Activated B cell treated with CpG ODN at 0.5 μM for 24 hours (primary cell): ENCODE measurements at regions not wholly inside any gene's neighbourhood (a gene's known extent, or its start where the extent isn't known, plus 50 kb on each side); places are given as distances from the start of the nearest gene placed in this dataset.

Experiments used
- ATAC-seq: fragments of 200-7000 bp; cut with Tn5 transposase; one replicate; pipeline ENCODE4 v1.10.0; 2021; ENCODE audit warnings: low read depth, mild to moderate bottlenecking, moderate library complexity
- CTCF ChIA-PET: fragments of 350-600 bp; sonication (Branson Sonifier 250); formaldehyde crosslinking; loops from one replicate; lab custom pipeline; 2021; ENCODE audit warnings: antibody characterized with exemption; lab: Charles Lee
- POLR2A ChIA-PET: fragments of 350-600 bp; sonication (Branson Sonifier 250); formaldehyde crosslinking; loops from one replicate; lab custom pipeline; 2021; ENCODE audit warnings: antibody characterized with exemption; lab: Charles Lee
- DNase-seq: peaks from one replicate; pipeline ENCODE4 v3.0.0; 2022
- H3K27ac Mint-ChIP-seq: one replicate; pipeline ENCODE4 v1.8.0; 2020; ENCODE audit warnings: mixed read lengths
- H3K27me3 Mint-ChIP-seq: one replicate; pipeline ENCODE4 v1.8.0; 2021; ENCODE audit warnings: mixed read lengths
- H3K36me3 Mint-ChIP-seq: one replicate; pipeline ENCODE4 v1.8.0; 2021; ENCODE audit warnings: low read depth, mixed read lengths
- H3K4me1 Mint-ChIP-seq: one replicate; pipeline ENCODE4 v1.8.0; 2021; ENCODE audit warnings: mixed read lengths
- H3K4me3 Mint-ChIP-seq: one replicate; pipeline ENCODE4 v1.8.0; 2020; ENCODE audit warnings: mild to moderate bottlenecking, mixed read lengths
- H3K9me3 Mint-ChIP-seq: one replicate; pipeline ENCODE4 v1.8.0; 2020; ENCODE audit warnings: mixed read lengths
- intact Hi-C: fragments of 100-400 bp; cut with micrococcal nuclease; formaldehyde crosslinking; loops from one replicate; pipeline ENCODE4 v1.15.1; 2024
- TF ChIP-seq, protein P1 (sequence below): fragments of 200-600 bp; IDR thresholded peaks from one replicate; pipeline ENCODE4 v1.8.0; 2022; ENCODE audit warnings: antibody characterized with exemption, mild to moderate bottlenecking

DNA sequence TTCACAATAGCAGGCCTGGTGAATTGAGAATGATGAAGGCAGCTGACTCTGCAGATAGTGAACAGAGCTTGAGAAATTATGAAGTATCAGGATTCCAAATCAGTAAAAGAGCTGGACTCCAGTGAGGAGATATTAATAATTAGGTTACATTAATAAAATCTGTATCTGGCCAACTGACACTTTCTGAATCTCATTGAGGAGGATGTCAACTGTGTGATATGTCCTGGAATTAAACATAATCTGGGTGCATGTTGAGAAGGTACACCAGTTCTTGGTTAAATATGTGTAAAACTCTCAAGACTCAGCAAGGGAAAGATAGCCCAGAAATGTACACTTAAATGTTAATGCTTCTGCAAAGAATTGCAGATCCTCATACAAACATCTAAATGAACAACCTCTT is 177.8 kb upstream of the SFRP2 start:
- CTCF ChIA-PET = no interaction called here

DNA sequence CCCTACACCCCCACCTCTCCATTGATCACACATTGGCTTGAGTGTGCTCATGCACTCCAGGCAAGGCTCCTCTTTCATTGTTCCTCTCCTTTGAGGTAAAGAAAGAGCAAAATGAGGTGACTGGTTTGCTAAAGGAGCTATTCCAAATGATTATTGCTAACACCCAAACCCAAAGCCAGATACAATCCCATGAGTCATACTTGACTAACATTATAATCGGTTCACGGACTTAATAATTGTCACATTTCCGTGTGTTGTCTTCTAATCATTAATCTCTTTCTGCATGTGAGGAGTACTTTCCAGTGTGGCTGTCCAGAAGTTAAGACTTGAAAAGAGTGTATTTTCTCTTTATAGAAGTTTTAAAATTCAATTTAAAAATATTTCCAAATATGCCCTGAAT is 174.3 kb upstream of the SFRP2 start:
- H3K27ac Mint-ChIP-seq = no peak overlapping the region
- intact Hi-C loops = no loop called here
- TF ChIP-seq, protein P1, sequence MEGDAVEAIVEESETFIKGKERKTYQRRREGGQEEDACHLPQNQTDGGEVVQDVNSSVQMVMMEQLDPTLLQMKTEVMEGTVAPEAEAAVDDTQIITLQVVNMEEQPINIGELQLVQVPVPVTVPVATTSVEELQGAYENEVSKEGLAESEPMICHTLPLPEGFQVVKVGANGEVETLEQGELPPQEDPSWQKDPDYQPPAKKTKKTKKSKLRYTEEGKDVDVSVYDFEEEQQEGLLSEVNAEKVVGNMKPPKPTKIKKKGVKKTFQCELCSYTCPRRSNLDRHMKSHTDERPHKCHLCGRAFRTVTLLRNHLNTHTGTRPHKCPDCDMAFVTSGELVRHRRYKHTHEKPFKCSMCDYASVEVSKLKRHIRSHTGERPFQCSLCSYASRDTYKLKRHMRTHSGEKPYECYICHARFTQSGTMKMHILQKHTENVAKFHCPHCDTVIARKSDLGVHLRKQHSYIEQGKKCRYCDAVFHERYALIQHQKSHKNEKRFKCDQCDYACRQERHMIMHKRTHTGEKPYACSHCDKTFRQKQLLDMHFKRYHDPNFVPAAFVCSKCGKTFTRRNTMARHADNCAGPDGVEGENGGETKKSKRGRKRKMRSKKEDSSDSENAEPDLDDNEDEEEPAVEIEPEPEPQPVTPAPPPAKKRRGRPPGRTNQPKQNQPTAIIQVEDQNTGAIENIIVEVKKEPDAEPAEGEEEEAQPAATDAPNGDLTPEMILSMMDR = no peak
- no peaks in the 10 kb centered on the region for H3K9me3 Mint-ChIP-seq
- no peak overlapping the region for H3K4me3 Mint-ChIP-seq
- POLR2A ChIA-PET = no interaction called here
- no peaks in the 10 kb centered on the region for H3K4me1 Mint-ChIP-seq
- CTCF ChIA-PET = no interaction called here
- ATAC-seq = no peak
- no peaks in the 10 kb centered on the region for H3K36me3 Mint-ChIP-seq
- no peaks in the 10 kb centered on the region for H3K27me3 Mint-ChIP-seq
- no peak for DNase-seq

More for the DNA sequence above, 177.8 kb upstream of the SFRP2 start:
- Mint-ChIP-seq H3K36me3 (no peaks in the 10 kb centered on the region), H3K4me1 (no peaks in the 10 kb centered on the region), H3K27ac (no peak overlapping the region), H3K9me3 (no peaks in the 10 kb centered on the region), H3K4me3 (no peak overlapping the region), H3K27me3 (no peaks in the 10 kb centered on the region)
- DNase-seq = no peak
- TF ChIP-seq, protein P1 = no peak
- POLR2A ChIA-PET = no interaction called here
- intact Hi-C loops = no loop called here
- ATAC-seq = no peak

DNA sequence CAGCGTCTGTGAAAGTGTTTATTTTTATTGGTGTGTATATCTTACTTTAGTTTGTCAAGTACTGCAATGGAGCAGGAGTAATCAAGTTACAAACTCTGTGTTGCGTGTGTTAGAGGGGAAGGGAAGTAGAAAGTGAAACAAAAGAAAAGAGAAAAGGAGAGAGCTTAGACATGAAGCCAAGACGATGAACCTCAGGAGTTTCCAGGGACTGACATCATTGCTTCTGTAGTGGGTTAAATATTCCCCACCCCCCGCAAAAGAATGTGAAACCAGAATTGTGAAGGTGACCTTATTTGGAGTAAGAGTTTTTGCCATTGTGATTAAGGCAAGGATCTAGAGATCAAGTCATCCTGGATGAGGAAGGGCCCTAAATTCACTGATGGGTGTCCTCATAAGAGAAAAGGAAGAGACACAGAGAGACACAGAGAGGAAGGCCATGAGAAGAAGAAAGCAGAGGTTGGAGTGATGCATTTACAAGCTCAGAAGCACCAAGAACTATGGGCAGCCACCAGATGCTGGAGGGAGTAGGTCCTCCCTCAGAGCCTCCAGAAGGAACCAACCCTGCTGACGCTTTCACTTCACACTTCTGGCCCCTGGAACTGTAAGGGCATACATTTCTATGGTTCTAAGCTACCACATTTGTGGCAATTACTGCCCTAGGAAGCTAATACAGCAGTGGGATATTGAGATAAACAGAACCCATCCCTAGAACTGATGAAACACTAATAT is 173.6 kb upstream of the SFRP2 start:
- CTCF ChIA-PET = no interaction called here
- H3K27ac Mint-ChIP-seq = no peak overlapping the region
- POLR2A ChIA-PET = no interaction called here

DNA sequence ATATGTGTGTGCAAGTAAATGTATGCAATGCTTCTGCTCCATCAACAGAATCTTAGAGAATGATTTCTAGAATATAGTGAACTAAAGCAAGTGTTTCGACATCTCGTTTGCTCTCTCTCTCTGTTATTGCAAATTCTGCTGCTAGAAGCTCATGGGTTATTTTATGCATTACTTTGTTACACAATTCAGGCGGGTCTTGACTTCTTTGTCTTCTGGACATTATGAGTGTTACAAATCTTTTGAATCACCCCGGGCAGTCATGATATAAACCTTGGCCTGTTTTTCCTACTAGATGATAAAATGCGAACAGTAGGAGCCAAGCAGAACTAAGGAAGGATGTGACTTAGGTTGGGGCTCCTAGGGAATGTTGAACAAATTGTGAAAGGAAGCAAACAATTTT is 166.4 kb upstream of the SFRP2 start:
- DNase-seq (no peak), ATAC-seq (no peak)
- TF ChIP-seq, protein P1 = no peak
- ChIA-PET POLR2A (no interaction called here), CTCF (no interaction called here)
- intact Hi-C loops = no loop called here
- Mint-ChIP-seq H3K27ac (no peak overlapping the region), H3K27me3 (peaks cover 4% of the 10 kb centered on the region), H3K4me3 (no peak overlapping the region), H3K4me1 (no peaks in the 10 kb centered on the region), H3K36me3 (no peaks in the 10 kb centered on the region), H3K9me3 (no peaks in the 10 kb centered on the region)

More for the DNA sequence above, 173.6 kb upstream of the SFRP2 start:
- no peak for DNase-seq
- no peaks in the 10 kb centered on the region for H3K27me3 Mint-ChIP-seq
- ATAC-seq = no peak
- H3K4me1 Mint-ChIP-seq = no peaks in the 10 kb centered on the region
- H3K9me3 Mint-ChIP-seq = no peaks in the 10 kb centered on the region
- TF ChIP-seq, protein P1 = no peak
- H3K4me3 Mint-ChIP-seq = no peak overlapping the region
- no peaks in the 10 kb centered on the region for H3K36me3 Mint-ChIP-seq
- intact Hi-C loops = no loop called here

DNA sequence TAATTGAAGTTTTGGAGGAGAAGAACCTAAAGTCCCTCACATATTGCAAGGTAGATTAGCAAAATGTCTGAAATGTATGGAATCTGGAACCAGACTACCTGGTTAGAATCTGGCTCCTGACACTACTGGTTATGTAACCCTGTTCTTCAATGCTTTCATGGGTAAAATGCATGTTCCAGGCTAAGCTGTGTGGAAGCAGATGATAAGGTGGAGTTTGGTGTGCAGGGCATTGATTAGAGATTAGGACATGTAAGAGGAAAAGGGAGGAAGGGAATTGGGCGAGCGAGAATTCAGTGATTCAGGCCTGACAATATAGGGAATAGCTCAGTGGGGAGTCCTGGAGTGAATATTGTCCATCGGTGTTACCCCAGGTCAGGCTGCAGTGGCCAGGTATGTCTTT is 165.8 kb upstream of the SFRP2 start:
- H3K9me3 Mint-ChIP-seq = no peaks in the 10 kb centered on the region
- no peaks in the 10 kb centered on the region for H3K4me1 Mint-ChIP-seq
- no peaks in the 10 kb centered on the region for H3K36me3 Mint-ChIP-seq
- POLR2A ChIA-PET = no interaction called here
- CTCF ChIA-PET = no interaction called here
- no peak overlapping the region for H3K4me3 Mint-ChIP-seq
- H3K27me3 Mint-ChIP-seq = peaks cover 4% of the 10 kb centered on the region
- H3K27ac Mint-ChIP-seq = no peak overlapping the region
- ATAC-seq = no peak
- TF ChIP-seq, protein P1 = no peak
- no peak for DNase-seq
- intact Hi-C loops = no loop called here
